D721Med (cell line): ENCODE measurements at regions not wholly inside any gene's neighbourhood (a gene's known extent, or its start where the extent isn't known, plus 50 kb on each side); places are given as distances from the start of the nearest gene placed in this dataset.
"Not testable (repeated sequence)": the region's sequence is repeated elsewhere in the genome, so short reads cannot be mapped to it uniquely, and the experiment has no call there.

ENCODE experiments used
- DNase-seq: peaks from one replicate; pipeline ENCODE4 v3.0.0; 2011; ENCODE audit warnings: low spot score; ENCODE audit not compliant: insufficient read length
- FAIRE-seq: peaks from 2 replicates; lab custom pipeline; 2011; peaks lifted over from hg19 to GRCh38; lab: Jason Lieb, UNC
- CTCF ChIP-seq: IDR thresholded peaks from 2 replicates; pipeline ENCODE4 v1.5.1; 2012; ENCODE audit warnings: mild to moderate bottlenecking, control low read depth; ENCODE audit not compliant: insufficient read depth; ENCODE audit errors: missing control alignments

- DNase-seq (no peak), FAIRE-seq (no peak)
- no peak for TF ChIP-seq CTCF
Measured at GRCh38 chr4:173647902-173648301, 117.9 kb upstream of the HAND2 start.

DNA sequence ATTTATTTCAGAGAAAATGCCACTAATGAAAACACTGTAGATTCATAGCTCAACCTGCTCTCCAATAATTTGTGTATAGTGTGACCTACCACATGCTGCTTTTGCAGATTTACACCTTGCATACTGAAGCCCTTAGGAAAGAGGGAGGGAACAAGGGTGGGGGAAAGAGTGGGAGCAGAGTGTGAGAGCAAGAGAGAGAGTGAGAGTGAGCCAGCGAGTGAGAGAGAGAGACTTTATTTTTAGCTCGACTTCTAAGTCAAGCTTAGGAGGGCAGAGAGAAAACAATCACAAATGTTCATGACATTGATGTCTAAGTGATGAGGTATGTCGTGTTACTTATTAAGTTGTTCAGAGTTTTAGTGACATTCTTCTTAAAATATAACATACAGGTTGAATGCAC, 112.5 kb upstream of the HAND2 start:
- no peak for TF ChIP-seq CTCF
- no peak for DNase-seq
- no peak for FAIRE-seq

DNA sequence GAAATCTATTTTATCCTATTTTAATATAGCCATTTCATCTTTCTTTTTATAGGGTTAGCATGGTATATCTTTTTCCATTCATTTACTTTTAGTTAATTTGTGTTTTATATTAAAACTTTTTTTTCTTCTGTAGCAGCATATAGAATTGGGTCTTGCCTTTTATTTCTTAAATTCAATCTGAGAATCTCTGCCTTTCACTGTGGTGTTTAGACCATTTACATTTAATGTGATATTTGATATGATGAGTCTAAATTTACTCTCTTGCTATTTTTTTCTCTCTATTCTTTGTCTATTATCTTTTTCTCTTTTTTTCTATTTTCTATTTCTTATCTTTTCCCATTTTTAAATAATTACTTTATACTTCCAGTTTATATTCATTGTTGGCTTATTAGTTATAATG, 105.4 kb upstream of the HAND2 start:
- no peak for TF ChIP-seq CTCF
- FAIRE-seq (no peak), DNase-seq (no peak)

DNA sequence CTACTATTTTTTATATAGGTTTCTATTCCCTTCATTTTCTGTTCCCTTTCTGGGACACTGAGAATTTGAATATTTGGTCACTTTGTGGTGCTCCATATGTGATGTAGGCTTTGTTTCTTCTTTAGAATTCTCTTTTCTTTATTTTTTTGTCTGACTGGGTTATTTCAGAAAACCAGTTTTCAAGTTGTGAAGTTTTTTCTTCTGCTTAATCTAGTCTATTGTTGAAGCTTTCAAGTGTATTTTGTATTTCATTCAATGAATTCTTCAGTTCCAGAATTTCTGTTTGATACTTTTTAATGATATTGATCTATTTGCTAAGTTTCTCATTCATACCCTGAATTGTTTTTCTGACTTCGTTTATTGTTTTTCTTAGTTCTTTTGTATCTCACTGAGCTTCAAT, 96.2 kb upstream of the HAND2 start:
- DNase-seq (no peak), FAIRE-seq (no peak)
- TF ChIP-seq CTCF, result no peak

DNA sequence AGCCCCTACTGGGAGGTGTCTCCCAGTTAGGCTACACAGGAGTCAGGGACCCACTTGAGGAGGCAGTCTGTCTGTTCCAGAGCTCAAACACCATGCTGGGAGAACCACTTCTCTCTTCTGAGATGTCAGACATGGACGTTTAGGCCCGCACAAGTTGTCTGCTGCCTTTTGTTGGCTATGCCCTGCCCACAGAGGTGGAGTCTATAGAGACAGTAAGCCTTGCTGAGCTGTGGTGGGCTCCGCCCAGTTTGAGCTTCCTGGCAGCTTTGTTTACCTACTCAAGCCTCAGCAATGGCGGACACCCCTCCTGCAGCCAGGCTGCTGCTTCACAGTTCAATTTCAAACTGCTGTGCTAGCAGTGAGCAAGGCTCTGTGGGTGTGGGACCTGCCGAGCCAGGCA, 88.6 kb upstream of the HAND2 start:
- not testable (repeated sequence) for DNase-seq, FAIRE-seq

DNA sequence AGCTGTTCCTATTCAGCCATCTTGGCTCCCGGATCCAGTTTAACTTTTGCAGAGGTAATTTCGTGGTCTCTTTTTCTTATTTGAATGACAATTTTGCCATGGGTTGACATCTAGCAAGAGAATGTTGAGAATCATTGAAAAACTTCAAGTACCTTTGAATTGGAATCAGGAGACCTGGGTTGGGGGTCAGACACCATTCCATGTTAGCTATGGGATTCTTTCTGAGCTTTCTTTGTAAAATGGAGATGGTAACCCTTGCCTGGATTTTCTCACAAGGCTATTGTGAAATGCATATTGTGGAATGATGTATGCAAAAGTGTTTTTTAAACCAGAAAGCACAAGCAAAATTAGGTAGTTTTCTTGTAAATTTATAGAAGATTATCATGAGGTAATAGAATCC, 79.1 kb upstream of the HAND2 start:
- FAIRE-seq (no peak), DNase-seq (no peak)
- no peak for TF ChIP-seq CTCF

GRCh38 chr4:173608632-173609031, 78.6 kb upstream of the HAND2 start:
- not testable (repeated sequence) for FAIRE-seq, DNase-seq

DNA sequence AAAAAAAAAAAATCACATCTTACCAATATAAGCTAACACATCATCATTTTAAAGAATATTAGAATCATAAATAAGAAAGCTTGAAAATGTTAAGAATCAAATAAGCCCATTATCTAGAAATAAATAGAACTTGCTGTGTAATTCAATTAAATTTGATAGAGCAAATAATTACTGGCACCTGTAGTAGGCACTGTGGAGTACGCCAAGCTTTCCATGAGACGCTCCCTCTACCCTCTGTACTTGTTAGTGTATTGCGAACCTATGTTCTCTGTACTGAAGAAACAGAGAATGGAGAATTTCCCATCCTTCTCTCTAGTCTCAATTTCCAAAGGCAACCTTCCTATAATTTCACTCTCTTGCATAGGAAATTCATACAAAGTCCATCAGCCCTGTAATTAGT, 61.7 kb upstream of the HAND2 start:
- no peak for DNase-seq
- no peak for TF ChIP-seq CTCF
- no peak for FAIRE-seq
